Nephron progenitor cell (in vitro differentiated cells): ENCODE measurements at regions not wholly inside any gene's neighbourhood (a gene's known extent, or its start where the extent isn't known, plus 50 kb on each side); places are given as distances from the start of the nearest gene placed in this dataset.
"Not testable (repeated sequence)": the region's sequence is repeated elsewhere in the genome, so short reads cannot be mapped to it uniquely, and the experiment has no call there.

ENCODE experiments used
- DNase-seq: peaks from one replicate; pipeline ENCODE4 v3.0.0; 2021
- H3K27ac Mint-ChIP-seq: 2 replicates; pipeline ENCODE4 v1.8.0; 2021; ENCODE audit warnings: mild to moderate bottlenecking, moderate library complexity, mixed read lengths
- H3K27me3 Mint-ChIP-seq: 2 replicates; pipeline ENCODE4 v1.8.0; 2021; ENCODE audit warnings: mild to moderate bottlenecking, low read depth, mixed read lengths; ENCODE audit not compliant: poor library complexity
- H3K36me3 Mint-ChIP-seq: 2 replicates; pipeline ENCODE4 v1.8.0; 2021; ENCODE audit warnings: low read depth, mixed read lengths
- H3K4me1 Mint-ChIP-seq: 2 replicates; pipeline ENCODE4 v1.8.0; 2021; ENCODE audit warnings: mixed read lengths
- H3K4me3 Mint-ChIP-seq: 2 replicates; pipeline ENCODE4 v1.8.0; 2021; ENCODE audit warnings: mild to moderate bottlenecking, moderate library complexity, mixed read lengths
- H3K9me3 Mint-ChIP-seq: 2 replicates; pipeline ENCODE4 v1.8.0; 2021; ENCODE audit warnings: mild to moderate bottlenecking, moderate library complexity, mixed read lengths
- TF ChIP-seq, protein P1 (sequence below): fragments of 200-600 bp; sonication (generic); IDR thresholded peaks from 2 replicates; pipeline ENCODE4 v1.5.0; 2021; ENCODE audit warnings: antibody characterized with exemption

DNA sequence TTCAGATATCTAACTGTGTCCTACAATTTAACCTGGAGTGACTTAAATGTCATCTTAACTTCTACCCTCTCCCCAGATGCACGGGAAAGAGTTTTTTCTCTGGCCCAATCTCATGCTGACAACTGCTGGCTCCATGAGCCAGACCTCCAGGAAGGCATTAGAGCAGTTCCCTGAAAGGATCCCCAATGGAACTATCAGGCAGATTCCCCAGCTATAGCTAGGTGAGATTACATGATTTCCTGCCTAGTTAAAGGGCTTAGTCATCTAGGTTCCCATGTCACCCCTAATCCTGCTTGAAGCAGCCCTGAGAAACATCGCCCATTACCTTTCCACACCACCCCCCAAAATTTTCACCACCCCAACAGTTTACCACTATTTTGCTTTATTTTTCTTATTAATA lies 373.5 kb upstream of the TRPC7 start:
- no peaks in the 10 kb centered on the region for H3K27me3 Mint-ChIP-seq
- no peak for DNase-seq
- peaks cover 39% of the 10 kb centered on the region for H3K9me3 Mint-ChIP-seq
- peaks cover 15% of the 10 kb centered on the region for H3K4me1 Mint-ChIP-seq
- no peak overlapping the region for H3K4me3 Mint-ChIP-seq
- no peak overlapping the region for H3K27ac Mint-ChIP-seq
- TF ChIP-seq, protein P1, sequence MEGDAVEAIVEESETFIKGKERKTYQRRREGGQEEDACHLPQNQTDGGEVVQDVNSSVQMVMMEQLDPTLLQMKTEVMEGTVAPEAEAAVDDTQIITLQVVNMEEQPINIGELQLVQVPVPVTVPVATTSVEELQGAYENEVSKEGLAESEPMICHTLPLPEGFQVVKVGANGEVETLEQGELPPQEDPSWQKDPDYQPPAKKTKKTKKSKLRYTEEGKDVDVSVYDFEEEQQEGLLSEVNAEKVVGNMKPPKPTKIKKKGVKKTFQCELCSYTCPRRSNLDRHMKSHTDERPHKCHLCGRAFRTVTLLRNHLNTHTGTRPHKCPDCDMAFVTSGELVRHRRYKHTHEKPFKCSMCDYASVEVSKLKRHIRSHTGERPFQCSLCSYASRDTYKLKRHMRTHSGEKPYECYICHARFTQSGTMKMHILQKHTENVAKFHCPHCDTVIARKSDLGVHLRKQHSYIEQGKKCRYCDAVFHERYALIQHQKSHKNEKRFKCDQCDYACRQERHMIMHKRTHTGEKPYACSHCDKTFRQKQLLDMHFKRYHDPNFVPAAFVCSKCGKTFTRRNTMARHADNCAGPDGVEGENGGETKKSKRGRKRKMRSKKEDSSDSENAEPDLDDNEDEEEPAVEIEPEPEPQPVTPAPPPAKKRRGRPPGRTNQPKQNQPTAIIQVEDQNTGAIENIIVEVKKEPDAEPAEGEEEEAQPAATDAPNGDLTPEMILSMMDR, result no peak
- peaks cover 12% of the 10 kb centered on the region for H3K36me3 Mint-ChIP-seq

GRCh38 chr5:136736021-136736420 lies 370.7 kb upstream of the TRPC7 start:
- Mint-ChIP-seq H3K27ac (no peak overlapping the region), H3K36me3 (no peaks in the 10 kb centered on the region), H3K4me1 (peaks cover 15% of the 10 kb centered on the region)

GRCh38 chr5:136735611-136736010 lies 370.3 kb upstream of the TRPC7 start:
- peak overlapping the region; percentile 41 for H3K4me3 Mint-ChIP-seq
- H3K9me3 Mint-ChIP-seq, result peaks cover 22% of the 10 kb centered on the region
- H3K4me1 Mint-ChIP-seq, result peaks cover 15% of the 10 kb centered on the region
- H3K36me3 Mint-ChIP-seq, DNase-seq, H3K27me3 Mint-ChIP-seq: not testable (repeated sequence)
- peak overlapping the region; percentile 79 for H3K27ac Mint-ChIP-seq

More at GRCh38 chr5:136736021-136736420, 370.7 kb upstream of the TRPC7 start:
- H3K9me3 Mint-ChIP-seq, result peaks cover 22% of the 10 kb centered on the region
- H3K4me3 Mint-ChIP-seq, result no peak overlapping the region
- TF ChIP-seq, protein P1, result no peak
- no peak for DNase-seq
- no peaks in the 10 kb centered on the region for H3K27me3 Mint-ChIP-seq

DNA sequence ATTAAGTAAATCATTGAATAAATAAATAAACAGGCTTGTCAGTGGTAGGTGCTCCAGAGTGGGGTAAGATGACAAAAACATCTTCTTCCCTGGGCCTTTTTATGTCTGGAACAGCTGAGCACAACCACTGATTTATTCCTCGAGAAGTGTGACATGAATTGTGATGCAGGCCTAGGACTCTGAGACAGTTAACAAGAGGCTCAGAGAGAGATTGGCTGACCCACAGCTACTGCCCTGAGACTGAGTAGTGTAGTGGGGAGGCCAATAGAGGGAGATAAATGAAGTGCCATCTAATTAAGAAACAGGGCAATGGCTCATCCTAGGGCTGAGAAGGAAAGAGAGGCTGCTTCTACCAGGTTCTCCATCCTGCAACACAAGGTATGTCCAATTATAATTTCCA lies 369.3 kb upstream of the TRPC7 start:
- Mint-ChIP-seq H3K9me3 (peaks cover 22% of the 10 kb centered on the region), H3K4me1 (peaks cover 15% of the 10 kb centered on the region), H3K27me3 (no peaks in the 10 kb centered on the region), H3K4me3 (no peak overlapping the region), H3K27ac (no peak overlapping the region), H3K36me3 (no peaks in the 10 kb centered on the region)
- TF ChIP-seq, protein P1, result no peak
- no peak for DNase-seq

- H3K9me3 Mint-ChIP-seq, result peaks cover 9% of the 10 kb centered on the region
- peaks cover 22% of the 10 kb centered on the region for H3K4me1 Mint-ChIP-seq
- TF ChIP-seq, protein P1, result no peak
- no peak for DNase-seq
- no peak overlapping the region for H3K27ac Mint-ChIP-seq
- H3K27me3 Mint-ChIP-seq, result peaks cover 3% of the 10 kb centered on the region
- H3K4me3 Mint-ChIP-seq, result no peak overlapping the region
- no peaks in the 10 kb centered on the region for H3K36me3 Mint-ChIP-seq
These were observed 367.4 kb upstream of the TRPC7 start for GRCh38 chr5:136732751-136733150.

- no peak overlapping the region for H3K27ac Mint-ChIP-seq
- no peak overlapping the region for H3K4me3 Mint-ChIP-seq
- H3K9me3 Mint-ChIP-seq, result peaks cover 9% of the 10 kb centered on the region
- peaks cover 22% of the 10 kb centered on the region for H3K4me1 Mint-ChIP-seq
- H3K36me3 Mint-ChIP-seq, result no peaks in the 10 kb centered on the region
- TF ChIP-seq, protein P1, result no peak
- peaks cover 3% of the 10 kb centered on the region for H3K27me3 Mint-ChIP-seq
- no peak for DNase-seq
These were observed 366.0 kb upstream of the TRPC7 start for GRCh38 chr5:136731241-136731900.
